ENCODE measurements at regions not wholly inside any gene's neighbourhood (a gene's known extent, or its start where the extent isn't known, plus 50 kb on each side); places are given as distances from the start of the nearest gene placed in this dataset.

DNA sequence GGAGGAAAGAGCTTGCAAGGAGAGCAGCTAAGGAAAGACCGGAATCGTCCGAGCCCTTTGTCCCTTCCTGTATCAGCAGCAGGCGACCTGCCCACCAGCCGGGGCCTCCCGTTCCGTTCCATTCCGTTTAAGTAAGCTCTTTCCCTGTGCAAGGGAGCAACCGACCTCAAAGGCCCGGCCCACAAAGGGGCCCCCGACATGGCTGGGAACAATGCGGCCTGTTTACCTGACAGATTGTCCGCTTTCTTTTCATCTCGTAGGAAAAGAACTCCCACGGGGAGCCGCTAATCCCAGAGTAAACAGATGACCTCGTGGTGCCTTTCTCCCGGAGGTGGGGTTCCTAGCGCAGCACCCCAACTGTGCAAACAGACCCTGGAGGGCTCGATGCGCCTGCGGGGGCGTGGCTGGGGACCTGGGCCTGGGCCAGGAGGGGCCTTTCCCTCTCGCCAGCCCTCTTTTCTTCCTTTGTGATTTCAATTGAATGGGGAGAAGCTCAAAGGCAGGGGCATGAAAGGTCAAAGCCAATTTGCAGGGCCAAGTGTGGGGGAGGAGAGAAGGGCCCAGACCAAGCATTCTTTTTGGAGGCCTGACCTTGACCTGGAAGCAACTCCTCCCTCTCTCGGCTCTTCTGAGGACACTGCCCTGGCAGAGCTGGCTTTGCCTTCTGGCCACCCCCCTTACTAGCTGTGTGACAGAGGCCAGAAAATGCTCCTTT lies 120.2 kb downstream of the INHBB start:
- TF ChIP-seq, protein P1, sequence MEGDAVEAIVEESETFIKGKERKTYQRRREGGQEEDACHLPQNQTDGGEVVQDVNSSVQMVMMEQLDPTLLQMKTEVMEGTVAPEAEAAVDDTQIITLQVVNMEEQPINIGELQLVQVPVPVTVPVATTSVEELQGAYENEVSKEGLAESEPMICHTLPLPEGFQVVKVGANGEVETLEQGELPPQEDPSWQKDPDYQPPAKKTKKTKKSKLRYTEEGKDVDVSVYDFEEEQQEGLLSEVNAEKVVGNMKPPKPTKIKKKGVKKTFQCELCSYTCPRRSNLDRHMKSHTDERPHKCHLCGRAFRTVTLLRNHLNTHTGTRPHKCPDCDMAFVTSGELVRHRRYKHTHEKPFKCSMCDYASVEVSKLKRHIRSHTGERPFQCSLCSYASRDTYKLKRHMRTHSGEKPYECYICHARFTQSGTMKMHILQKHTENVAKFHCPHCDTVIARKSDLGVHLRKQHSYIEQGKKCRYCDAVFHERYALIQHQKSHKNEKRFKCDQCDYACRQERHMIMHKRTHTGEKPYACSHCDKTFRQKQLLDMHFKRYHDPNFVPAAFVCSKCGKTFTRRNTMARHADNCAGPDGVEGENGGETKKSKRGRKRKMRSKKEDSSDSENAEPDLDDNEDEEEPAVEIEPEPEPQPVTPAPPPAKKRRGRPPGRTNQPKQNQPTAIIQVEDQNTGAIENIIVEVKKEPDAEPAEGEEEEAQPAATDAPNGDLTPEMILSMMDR (IDR thresholded peaks at IDR 0.05): no peak
- TF ChIP-seq POLR2A (IDR thresholded peaks at IDR 0.05): no peak

Data from heart left ventricle (tissue), 13 donors.